HG02840 (cell line): ENCODE measurements at regions not wholly inside any gene's neighbourhood (a gene's known extent, or its start where the extent isn't known, plus 50 kb on each side); places are given as distances from the start of the nearest gene placed in this dataset.
"Not testable (repeated sequence)": the region's sequence is repeated elsewhere in the genome, so short reads cannot be mapped to it uniquely, and the experiment has no call there.

Experiments
- ATAC-seq: cut with Tn5 transposase; IDR thresholded peaks from one replicate; pipeline ENCODE4 v1.9.1; 2021; ENCODE audit warnings: mild to moderate bottlenecking, moderate library complexity, moderate number of reproducible peaks; ENCODE audit not compliant: unreplicated experiment, low FRiP score

DNA sequence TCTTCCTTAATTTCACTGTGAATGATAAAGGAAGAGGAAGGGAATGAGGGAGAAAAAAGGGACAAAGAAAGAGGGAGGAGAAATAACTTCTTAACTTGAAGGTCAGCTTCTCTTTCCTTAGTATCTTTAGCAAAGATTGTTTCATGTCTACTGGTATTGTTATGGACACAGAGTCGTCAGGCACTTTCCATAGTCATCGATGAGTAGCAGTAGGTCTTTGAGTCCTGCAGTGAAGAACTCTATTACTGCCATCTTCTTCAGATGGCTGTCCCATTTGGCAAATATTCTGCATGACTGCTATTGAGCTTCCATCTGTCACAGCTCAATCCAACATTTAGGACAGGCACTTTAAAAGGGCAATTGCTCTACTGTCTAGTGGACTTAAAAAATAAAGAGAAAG is 2463.1 kb downstream of the PCDH9 start:
- no peak for ATAC-seq

DNA sequence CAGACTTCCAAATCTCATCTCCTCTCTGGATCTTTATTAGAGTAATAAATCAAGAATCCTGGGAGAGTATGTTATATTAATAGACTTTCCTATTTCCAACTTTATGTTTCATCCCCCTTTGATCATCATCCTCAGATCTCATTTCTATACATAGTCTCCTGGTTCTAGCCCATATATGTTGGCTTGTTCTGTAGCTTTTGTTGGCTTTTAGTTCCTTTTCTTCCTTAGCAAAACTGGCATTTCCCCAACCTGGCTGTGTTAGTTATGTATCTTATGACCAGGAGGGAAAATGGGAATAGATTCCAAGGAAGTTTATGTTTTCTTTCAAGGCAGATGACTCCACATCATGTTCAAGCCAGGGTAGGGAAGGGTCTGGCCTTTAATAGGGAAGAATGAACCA is 2464.5 kb downstream of the PCDH9 start:
- no peak for ATAC-seq

DNA sequence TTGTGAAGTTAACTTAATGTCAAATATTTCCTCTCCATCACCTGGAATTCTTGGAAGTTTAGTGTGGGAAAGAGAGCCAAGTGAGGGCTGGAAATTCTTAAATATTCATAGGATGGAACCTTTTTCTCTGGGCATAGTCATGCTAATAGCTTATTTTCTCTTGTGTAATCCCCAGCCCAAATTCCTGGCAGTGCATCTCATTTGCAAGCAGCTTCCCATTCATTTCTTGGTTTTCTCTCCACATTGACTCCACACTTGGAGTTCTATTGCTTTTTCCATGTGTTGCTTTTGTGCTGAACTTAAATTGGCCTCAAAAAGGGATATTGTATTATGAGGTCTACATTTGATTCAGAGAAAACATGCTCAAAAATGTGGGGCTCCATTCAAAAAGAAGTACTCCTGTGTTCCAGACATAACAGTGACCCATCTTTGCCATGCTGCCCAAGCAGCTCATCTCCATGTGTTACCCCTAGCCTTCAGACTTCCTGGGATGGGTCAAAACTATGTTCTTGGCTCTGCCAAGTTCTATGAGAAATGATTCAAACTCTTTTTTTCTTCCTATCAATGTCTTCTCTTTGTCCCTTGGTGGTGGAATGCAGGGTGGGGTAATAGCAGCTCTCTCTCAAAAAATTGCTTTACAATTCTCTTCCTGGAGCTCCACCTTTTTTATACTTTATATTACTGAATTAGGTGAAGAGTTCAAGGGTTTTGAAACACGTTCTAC is 2471.5 kb downstream of the PCDH9 start:
- no peak for ATAC-seq

DNA sequence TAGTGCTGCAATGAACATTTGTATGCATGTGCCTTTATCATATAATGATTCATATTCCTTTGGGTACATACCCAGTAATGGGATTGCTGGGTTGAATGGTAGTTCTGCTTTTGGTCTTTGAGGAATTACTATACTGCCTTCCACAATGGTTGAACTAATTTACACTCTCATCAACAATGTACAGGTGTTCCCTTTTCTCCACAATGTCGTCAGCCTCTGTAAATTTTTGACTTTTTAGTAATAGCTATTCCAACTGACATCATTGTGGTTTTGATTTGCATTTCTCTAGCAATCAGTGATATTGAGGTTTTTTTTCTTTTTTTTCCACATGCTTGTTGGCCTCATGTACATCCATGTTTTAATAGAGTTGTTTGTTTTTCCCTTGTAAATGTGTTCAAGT is 2473.5 kb downstream of the PCDH9 start:
- ATAC-seq: no peak

DNA sequence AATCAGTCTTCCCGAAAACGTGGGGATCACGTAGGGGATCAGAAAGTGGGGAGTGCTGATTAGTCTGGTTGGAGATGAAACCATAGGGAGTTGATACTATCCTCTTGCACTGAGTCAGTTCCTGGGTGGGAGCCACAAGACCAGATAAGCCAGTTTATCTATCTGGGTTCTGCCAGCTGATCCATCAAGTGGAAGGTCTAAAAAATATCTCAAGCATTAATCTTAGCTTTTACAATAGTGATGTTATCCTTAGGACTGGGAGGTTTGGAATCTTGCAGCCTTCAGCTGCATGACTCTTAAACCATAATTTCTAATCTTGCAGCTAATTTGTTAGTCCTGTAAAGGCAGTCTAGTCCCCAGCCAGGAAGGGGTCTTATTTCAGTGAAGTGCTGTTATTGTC is 2474.2 kb downstream of the PCDH9 start:
- ATAC-seq: no peak

DNA sequence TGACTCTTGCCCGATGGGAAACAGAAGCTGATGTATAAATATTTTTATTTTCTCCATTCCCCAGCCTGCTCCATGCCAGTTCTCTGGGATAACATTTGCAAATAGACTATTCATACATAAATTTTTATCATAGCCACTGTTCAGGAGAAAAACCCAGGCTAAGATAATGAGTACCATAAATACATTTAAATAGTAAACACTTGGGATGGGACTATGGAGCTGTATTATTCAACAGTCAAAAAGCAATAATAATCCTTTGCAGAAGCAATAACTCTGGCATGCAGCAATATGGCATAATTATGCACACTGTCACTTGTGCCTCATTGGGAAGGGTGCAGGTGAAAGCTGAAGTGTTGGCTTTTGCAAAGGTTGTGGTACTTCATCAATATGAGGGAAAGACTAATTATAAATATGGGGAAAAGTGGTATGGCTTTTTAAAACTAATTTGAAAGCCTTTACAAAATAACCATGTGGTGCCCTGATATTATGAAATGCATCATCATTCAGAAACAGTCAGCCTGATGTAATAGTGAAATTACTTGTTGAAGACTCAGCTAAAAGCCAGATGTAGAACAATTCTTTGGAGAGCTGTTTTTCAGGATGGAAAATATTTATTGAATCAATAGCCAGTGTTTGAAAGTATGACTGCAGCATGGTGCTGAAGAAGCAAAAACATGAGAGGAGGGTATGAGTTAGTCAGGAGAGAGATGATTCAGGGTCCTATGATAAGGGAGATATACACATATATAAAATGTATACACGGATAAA is 2476.7 kb downstream of the PCDH9 start:
- no peak for ATAC-seq

DNA sequence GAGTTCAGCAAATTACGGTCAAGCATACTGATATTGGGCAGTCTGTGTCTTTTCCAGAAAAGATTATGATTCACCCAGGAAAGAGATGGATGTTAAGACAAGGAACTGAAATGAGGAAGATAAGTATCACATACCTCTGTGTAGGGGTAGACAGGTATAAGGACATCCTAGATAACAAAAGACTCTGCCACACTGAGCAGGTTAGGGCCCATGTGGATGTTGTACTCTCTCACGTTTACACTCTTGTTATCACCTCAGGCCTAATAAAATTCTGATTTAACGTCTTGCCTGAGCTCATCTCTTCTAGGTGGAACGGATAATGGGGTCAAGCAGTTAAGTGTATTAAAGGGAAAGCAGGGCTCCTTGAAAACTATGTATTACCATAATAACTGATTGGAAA is 2480.8 kb downstream of the PCDH9 start:
- ATAC-seq: no peak

DNA sequence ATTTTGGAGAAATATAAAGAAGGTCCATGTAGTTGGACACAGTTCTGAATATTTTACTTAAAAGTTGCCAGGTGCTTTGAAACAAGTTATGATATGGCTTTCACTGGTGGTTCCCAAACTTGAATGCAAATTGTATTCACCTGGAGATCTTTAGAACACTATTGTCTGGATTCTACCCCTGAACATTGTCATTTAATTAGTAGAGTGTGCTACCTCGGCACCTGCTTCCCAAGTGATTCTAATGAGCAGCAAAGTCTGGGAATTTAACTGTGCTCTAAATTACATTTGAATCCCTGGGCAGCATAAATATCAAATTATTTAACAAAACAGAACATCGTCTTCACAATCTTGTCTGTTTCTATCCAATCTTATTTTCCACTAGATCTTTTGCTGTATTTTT is 2483.3 kb downstream of the PCDH9 start:
- no peak for ATAC-seq

DNA sequence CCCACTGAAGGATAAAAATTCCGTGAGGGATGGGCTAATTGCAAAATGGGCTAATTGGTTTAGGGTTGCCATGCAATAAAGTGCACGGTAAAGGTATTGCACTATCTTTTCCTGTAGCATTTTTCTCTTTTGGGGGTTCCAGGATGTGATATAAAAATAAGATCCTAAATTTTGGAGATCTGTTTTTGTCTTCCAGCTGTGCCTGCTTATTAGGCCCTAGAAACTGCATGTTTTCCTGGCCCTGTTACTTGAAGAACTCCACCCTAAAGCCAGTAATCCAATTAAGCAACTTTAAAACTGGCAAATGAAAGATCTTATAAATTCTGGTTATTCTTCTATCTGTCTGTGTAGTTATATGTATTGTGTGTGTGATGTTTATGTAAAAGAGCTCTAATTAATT is 2489.6 kb downstream of the PCDH9 start:
- ATAC-seq: no peak

DNA sequence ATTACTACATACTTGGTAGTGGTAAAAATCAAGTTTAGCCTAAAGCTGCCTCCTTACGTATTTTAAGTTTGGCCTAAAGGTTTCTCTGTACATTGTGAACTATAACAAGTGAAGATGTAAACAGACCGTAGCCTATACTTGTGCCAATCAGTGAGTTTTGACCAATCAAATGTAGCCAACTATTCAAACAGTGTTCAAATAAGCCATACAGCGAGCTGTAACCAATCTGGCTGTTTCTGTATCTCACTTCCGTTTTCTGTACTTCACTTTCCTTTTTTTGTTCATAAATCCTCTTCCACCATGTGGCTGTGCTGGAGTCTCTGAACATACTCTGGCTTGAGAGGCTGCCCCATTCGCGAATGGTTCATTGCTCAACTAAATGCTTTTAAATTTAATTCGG is 2504.6 kb downstream of the PCDH9 start:
- no peak for ATAC-seq

DNA sequence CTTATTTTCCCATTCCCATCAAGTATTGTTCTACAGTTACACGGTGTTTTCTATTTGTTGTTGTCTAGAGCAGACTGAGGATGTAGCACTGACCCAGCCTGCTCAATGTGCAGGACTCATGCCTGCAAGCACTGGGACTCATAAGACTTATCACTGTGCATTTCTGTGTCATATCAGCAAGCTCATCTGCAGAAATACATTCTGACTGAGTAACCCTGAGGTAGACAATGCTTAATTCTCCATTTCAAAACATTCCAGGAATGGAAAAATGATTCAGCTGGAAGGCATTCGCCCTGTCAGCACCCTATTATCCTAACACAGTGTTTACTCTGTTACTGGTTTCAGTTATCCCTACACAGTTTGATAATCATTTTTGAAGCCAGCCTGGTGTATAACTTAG is 2506.4 kb downstream of the PCDH9 start:
- no peak for ATAC-seq

DNA sequence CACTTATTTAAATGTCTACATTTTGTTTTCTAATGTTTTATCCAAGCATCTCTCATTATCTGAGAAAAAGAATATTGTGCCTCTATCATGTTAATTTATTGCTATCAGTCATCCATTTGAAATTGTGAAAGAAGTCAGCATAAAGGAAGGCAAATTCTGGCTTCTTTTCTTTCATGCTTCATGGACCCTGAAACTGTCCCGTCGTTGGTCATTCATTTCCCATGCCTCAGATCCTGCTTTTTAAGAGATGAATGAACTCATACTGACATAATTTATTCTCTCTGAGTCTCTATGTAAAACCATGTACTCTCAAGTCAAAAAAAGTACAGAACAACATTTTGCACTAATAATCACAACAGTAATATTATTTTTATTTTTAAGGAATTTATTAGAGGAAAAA is 2512.0 kb downstream of the PCDH9 start:
- ATAC-seq: no peak

DNA sequence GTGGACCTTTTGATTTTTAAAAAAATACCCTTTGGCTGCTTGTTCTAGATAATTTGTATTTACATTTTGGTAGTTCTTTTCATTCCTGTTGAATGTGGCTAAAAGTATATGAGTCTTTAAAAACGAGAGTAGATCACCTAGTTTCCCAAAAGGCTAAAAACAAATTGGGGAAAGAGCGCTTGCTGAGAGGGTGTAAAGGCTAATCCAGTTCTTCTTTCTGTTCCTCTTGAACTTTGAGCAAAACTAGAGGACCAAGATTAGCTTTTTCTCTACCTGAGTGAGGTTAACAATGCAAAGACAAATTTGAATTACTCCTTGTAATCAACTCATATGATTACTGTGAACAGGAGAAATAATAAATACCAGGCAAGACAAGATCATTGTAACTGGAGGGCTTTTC is 2513.2 kb downstream of the PCDH9 start:
- ATAC-seq: no peak

DNA sequence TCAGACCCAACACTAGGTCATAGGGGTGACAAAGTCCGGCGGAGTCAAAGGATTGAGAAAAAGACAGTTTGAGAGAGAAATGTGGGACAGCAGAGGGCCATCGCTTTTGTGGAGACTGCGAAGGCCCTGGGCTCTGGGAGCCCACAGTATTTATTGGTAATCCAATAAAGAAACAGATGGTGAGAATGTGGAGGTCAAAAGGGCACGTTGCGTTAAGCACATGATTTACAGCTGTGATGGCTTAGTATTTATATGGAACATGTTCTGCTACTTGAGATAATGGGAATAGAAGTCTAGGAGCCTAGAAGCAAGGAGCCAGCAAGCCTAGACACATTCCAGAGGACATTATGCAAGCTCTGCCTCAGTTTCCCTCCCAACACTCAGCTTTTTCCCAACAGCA is 2521.1 kb downstream of the PCDH9 start:
- ATAC-seq: no peak

DNA sequence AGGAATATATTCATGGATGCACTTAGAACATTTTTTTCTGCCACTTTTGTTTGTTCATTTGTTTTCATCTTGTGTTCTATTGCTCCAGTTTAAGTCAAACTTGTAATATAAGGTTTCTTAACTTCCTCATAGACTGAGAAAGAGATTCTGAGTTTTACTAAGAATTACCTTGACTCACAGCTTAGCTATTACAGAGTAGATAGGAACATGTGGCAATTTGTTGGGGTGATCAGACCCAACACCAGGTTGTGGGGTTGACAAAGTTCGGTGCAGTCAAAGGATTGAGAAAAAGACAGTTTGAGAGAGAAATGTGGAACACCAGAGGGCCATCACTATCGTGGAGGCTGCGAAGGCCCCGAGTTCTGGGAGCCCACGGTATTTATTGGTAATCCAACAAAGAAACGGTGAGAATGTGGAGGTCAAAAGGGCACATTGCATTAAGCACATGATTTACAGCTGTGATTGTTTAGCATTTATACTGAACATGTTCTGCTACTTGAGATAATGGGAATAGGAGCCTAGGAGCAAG is 2526.0 kb downstream of the PCDH9 start:
- no peak for ATAC-seq

DNA sequence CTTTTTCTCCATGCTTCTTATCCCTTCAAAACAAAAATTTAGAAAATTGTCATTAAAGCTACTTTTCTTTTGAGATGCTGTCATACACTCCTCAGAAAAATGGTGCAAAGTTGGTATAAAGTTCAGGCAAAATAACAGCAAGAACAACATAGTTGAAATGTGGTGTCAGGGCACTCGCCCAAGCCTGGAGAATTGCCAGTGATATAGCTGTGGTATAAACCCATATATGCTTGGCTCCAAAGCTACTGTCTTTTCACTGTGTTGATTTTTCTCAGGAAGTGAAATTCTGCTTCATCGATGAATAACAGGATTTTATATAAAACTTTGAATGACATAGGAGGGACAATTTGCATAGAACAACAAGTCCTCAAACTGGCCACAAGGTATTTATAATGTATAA is 2532.9 kb downstream of the PCDH9 start:
- ATAC-seq: no peak

DNA sequence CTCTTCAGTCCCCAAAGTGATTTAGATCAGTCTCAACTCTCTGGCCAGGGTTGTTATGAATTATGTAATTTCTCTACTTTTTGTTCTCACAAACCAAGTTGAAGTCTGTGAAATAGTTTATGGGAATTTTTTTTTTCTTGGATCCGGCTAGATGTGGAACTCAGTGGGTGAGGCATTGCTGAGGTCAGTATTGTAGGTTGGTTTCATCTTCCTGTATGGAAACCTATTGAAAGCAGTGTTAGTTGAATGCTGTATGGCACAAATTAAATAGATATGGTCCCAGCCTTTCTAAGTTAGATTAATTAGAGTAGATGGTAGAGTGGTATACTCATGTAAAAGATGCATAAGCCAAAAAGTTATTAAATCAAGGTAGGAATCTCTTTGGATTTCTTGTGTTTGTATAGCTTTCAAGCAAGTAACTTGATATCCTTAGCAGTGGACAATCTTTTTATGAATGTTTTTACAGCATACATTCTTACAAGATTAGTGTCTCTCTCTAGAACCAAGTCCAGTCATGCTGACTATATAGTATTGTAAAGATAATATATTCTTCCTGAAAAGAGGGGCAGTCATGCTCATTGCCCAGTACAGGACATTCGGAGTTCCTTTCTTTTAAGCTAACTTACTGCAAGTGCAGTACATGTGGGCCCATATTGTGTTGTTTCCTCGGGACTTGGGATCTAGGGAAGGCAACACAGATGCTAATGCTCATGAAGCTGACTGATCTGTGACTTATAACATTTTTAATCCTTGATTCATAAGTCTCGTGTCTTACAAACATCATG is 2541.1 kb downstream of the PCDH9 start:
- no peak for ATAC-seq

DNA sequence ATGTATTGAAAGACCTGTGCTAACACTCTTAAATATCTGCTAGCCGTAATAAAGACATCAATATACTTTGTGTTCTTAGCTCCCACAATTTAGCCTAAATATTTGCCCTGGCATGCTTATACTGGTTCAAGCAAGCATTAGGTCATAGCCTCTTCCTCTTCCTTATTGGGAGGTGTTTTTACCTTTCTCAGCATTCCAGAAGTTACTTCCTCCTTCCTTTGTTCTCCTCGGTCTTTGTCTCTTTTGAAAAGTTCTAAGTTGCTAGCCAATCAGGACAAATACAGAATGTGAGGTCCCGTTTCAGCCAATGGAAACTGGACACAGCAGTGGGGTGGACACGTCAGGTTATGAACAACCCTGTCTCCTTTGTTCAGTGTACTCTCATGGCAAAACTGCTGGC is 2543.6 kb downstream of the PCDH9 start:
- ATAC-seq: not testable (repeated sequence)

DNA sequence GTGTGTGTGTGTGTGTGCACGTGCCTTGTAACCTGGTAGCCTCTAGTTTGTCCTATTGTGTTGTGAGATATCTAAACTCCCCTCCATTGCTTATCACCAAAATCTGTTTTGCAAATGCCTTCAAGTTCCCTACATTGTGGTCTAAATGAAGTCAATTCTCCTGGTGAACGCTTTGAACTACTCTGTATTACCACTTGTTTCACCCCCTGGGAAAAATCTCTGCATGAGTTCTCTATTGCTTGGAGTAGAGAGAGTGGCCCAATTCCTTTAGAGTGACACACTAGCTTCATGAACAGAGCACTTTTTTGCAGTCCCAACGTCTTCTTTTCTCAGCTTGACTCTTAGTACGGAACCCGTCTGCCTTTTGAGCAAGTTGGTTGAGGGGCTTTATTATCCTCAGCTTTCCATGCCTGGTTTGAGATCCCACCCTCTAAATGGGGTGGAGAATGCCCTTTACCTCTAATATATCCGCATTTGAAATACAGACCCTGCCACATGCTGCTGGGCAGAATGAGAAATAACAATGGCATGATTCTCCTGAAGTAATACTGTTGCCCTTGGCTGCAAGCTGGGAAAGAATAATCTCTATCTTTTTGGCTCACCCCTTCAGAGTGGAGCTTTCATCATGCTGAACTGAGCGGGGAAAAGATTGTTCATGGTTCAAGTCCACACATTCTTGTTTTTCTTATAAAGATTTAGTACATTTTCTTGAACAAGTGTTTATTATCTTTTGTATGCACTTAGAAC is 2545.3 kb downstream of the PCDH9 start:
- ATAC-seq: no peak

DNA sequence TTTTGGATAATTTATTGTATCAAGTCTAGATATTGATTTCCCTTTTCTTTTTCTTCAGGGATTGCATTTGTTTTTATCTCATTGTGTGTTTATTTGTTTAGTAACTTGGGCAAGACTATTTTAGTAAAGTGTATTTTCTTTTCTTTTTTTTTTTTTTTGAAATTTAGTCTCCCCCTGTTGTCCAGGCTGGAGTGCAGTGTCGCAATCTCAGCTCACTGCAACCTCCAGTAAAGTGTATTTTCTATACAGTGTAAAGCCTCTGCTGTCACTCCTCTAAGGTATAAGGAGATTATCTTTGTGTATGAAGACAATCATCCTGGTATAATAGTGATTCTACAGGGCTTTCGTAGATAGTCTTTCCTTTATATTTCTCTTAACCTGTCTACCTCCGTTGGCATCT is 2546.0 kb downstream of the PCDH9 start:
- ATAC-seq: no peak

DNA sequence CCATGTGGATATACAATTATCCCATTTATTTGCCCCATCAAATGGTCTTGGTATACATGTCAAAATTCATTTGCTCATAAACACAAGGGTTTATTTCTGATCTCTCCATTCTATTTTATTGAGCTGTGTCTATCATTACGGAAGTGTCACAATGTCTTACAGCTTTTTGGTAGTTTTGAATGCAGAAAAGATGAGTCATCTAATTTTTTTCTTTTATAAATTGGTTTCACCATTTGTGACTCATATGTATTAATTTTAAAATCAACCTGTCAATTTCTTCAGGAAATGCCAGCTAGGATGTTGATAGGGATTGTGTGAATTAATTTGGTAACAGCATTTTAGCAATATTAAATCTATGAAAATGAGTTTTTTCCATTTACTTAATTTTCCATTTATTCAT is 2549.4 kb downstream of the PCDH9 start:
- no peak for ATAC-seq
